WERI-Rb-1 (cell line): ENCODE measurements at regions not wholly inside any gene's neighbourhood (a gene's known extent, or its start where the extent isn't known, plus 50 kb on each side); places are given as distances from the start of the nearest gene placed in this dataset.

Experiments used
- DNase-seq: peaks from one replicate; pipeline ENCODE4 v3.0.0-alpha.2; 2020
- H3K27ac ChIP-seq: fragments of 250-450 bp; sonication (Bioruptor Pico); 2 replicates; pipeline ENCODE4 v1.5.1; 2020; ENCODE audit warnings: mild to moderate bottlenecking, moderate library complexity
- H3K27me3 ChIP-seq: fragments of 250-450 bp; sonication (Bioruptor Pico); 2 replicates; pipeline ENCODE4 v1.5.1; 2021; ENCODE audit warnings: mild to moderate bottlenecking, low read depth, moderate library complexity; ENCODE audit not compliant: insufficient read depth, severe bottlenecking
- H3K36me3 ChIP-seq: fragments of 250-450 bp; sonication (Bioruptor Pico); 2 replicates; pipeline ENCODE4 v1.5.1; 2020; ENCODE audit warnings: mild to moderate bottlenecking, moderate library complexity
- H3K4me3 ChIP-seq: 2 replicates; pipeline ENCODE4 v1.5.1; 2011; ENCODE audit warnings: low read depth, mild to moderate bottlenecking, control low read depth, low read length
- H3K9me3 ChIP-seq: fragments of 250-450 bp; sonication (Bioruptor Pico); 2 replicates; pipeline ENCODE4 v1.5.1; 2021; ENCODE audit warnings: mild to moderate bottlenecking, moderate library complexity; ENCODE audit not compliant: severe bottlenecking
- CTCF ChIP-seq: IDR thresholded peaks from 2 replicates; pipeline ENCODE4 v1.5.1; 2011; ENCODE audit warnings: low read depth, mild to moderate bottlenecking, control low read depth, inconsistent platforms, low read length

GRCh38 chr18:29512203-29512602, 1335.3 kb upstream of the CDH2 start:
- no peak for DNase-seq
- no peak for TF ChIP-seq CTCF
- Histone ChIP-seq H3K27me3 (no peaks in the 10 kb centered on the region), H3K36me3 (no peaks in the 10 kb centered on the region), H3K9me3 (no peaks in the 10 kb centered on the region), H3K27ac (no peak overlapping the region), H3K4me3 (no peak overlapping the region)

GRCh38 chr18:29501952-29502351, 1325.0 kb upstream of the CDH2 start:
- Histone ChIP-seq H3K27ac (no peak overlapping the region), H3K27me3 (no peaks in the 10 kb centered on the region), H3K36me3 (no peaks in the 10 kb centered on the region), H3K9me3 (no peaks in the 10 kb centered on the region), H3K4me3 (no peak overlapping the region)
- DNase-seq, result no peak
- TF ChIP-seq CTCF, result no peak

- TF ChIP-seq CTCF, result no peak
- no peaks in the 10 kb centered on the region for H3K36me3 ChIP-seq
- no peaks in the 10 kb centered on the region for H3K9me3 ChIP-seq
- no peaks in the 10 kb centered on the region for H3K27me3 ChIP-seq
- no peak overlapping the region for H3K4me3 ChIP-seq
- H3K27ac ChIP-seq, result no peak overlapping the region
- DNase-seq, result no peak
These were observed 1319.3 kb upstream of the CDH2 start for GRCh38 chr18:29496152-29496680.

- H3K9me3 ChIP-seq, result no peaks in the 10 kb centered on the region
- H3K27me3 ChIP-seq, result no peaks in the 10 kb centered on the region
- H3K4me3 ChIP-seq, result no peak overlapping the region
- TF ChIP-seq CTCF, result no peak
- H3K27ac ChIP-seq, result no peak overlapping the region
- DNase-seq, result no peak
- no peaks in the 10 kb centered on the region for H3K36me3 ChIP-seq
These were observed 1317.4 kb upstream of the CDH2 start for GRCh38 chr18:29494371-29494770.

GRCh38 chr18:29491907-29492306, 1315.0 kb upstream of the CDH2 start:
- TF ChIP-seq CTCF, result no peak
- H3K4me3 ChIP-seq, result no peak overlapping the region
- H3K27ac ChIP-seq, result no peak overlapping the region
- no peaks in the 10 kb centered on the region for H3K9me3 ChIP-seq
- no peaks in the 10 kb centered on the region for H3K36me3 ChIP-seq
- DNase-seq, result no peak
- H3K27me3 ChIP-seq, result no peaks in the 10 kb centered on the region

- Histone ChIP-seq H3K36me3 (no peaks in the 10 kb centered on the region), H3K27ac (no peak overlapping the region), H3K9me3 (no peaks in the 10 kb centered on the region), H3K27me3 (no peaks in the 10 kb centered on the region), H3K4me3 (no peak overlapping the region)
- TF ChIP-seq CTCF, result no peak
- DNase-seq, result no peak
These were observed 1311.7 kb upstream of the CDH2 start for GRCh38 chr18:29488617-29489016.
